Fibroblast of lung (primary cell): ENCODE measurements at regions not wholly inside any gene's neighbourhood (a gene's known extent, or its start where the extent isn't known, plus 50 kb on each side); places are given as distances from the start of the nearest gene placed in this dataset.

Experiments
- DNase-seq, 2 donors: peaks; one replicate each; pipeline versions ENCODE4 v3.0.0 to v3.0.0-alpha.2; 2010; ENCODE audit warnings: low read depth in 2 of 2
- H2AFZ ChIP-seq: 2 replicates; pipeline ENCODE4 v1.5.1; 2012; ENCODE audit warnings: low read length, control low read depth, inconsistent platforms
- H3K27ac ChIP-seq: 2 replicates; pipeline ENCODE4 v1.5.1; 2011; ENCODE audit warnings: low read length, control low read depth; ENCODE audit not compliant: insufficient read depth
- H3K27me3 ChIP-seq: 2 replicates; pipeline ENCODE4 v1.5.1; 2011; ENCODE audit warnings: mild to moderate bottlenecking, low read length; ENCODE audit not compliant: control insufficient read depth, insufficient read depth
- H3K36me3 ChIP-seq: 2 replicates; pipeline ENCODE4 v1.5.1; 2011; ENCODE audit warnings: low read length; ENCODE audit not compliant: control insufficient read depth, insufficient read depth
- H3K4me1 ChIP-seq: 2 replicates; pipeline ENCODE4 v1.5.1; 2011; ENCODE audit warnings: low read length; ENCODE audit not compliant: control insufficient read depth, insufficient read depth; ENCODE audit errors: extremely low read depth
- H3K4me2 ChIP-seq: 2 replicates; pipeline ENCODE4 v1.5.1; 2011; ENCODE audit warnings: low read length, control low read depth; ENCODE audit not compliant: insufficient read depth; ENCODE audit errors: extremely low read depth
- H3K4me3 ChIP-seq, 4 experiments: fragments of 200-600 bp in 1 of 4; sonication (generic) in 1 of 4; replicated peaks in 1 of 4; 2 replicates each; pipeline ENCODE4 v1.5.1; 2011 to 2016; ENCODE audit warnings: low read length in 4 of 4, low read depth in 3 of 4, mild to moderate bottlenecking in 3 of 4, control low read depth in 2 of 4, inconsistent platforms in 1 of 4, mixed read lengths in 1 of 4; ENCODE audit not compliant: insufficient read depth in 1 of 4; ENCODE audit errors: control extremely low read depth in 1 of 4
- H3K79me2 ChIP-seq: 2 replicates; pipeline ENCODE4 v1.5.1; 2012; ENCODE audit warnings: mild to moderate bottlenecking, low read length, inconsistent platforms; ENCODE audit not compliant: control insufficient read depth, insufficient read depth
- H3K9ac ChIP-seq: 2 replicates; pipeline ENCODE4 v1.5.1; 2011; ENCODE audit warnings: mild to moderate bottlenecking, low read length, control low read depth; ENCODE audit not compliant: insufficient read depth
- H3K9me3 ChIP-seq: 2 replicates; pipeline ENCODE4 v1.5.1; 2012; ENCODE audit warnings: low read depth, low read length; ENCODE audit not compliant: control insufficient read depth, insufficient read depth
- H4K20me1 ChIP-seq: 2 replicates; pipeline ENCODE4 v1.5.1; 2011; ENCODE audit warnings: low read length; ENCODE audit not compliant: control insufficient read depth, insufficient read depth; ENCODE audit errors: extremely low read depth
- EZH2 ChIP-seq: IDR thresholded peaks from 2 replicates; pipeline ENCODE4 v1.5.1; 2012; ENCODE audit warnings: low read length, control low read depth, mild to moderate bottlenecking; ENCODE audit errors: missing control alignments
- TF ChIP-seq, protein P1 (sequence below), 2 donors: IDR thresholded peaks in 1 of 2; conservative IDR thresholded peaks in 1 of 2; 1 replicate in 1 of 2; 2 replicates in 1 of 2; pipeline ENCODE4 v1.5.1; 2011 to 2012; ENCODE audit warnings: low read length in 2 of 2, control low read depth in 1 of 2, inconsistent platforms in 1 of 2, low read depth in 1 of 2, mild to moderate bottlenecking in 1 of 2

DNA sequence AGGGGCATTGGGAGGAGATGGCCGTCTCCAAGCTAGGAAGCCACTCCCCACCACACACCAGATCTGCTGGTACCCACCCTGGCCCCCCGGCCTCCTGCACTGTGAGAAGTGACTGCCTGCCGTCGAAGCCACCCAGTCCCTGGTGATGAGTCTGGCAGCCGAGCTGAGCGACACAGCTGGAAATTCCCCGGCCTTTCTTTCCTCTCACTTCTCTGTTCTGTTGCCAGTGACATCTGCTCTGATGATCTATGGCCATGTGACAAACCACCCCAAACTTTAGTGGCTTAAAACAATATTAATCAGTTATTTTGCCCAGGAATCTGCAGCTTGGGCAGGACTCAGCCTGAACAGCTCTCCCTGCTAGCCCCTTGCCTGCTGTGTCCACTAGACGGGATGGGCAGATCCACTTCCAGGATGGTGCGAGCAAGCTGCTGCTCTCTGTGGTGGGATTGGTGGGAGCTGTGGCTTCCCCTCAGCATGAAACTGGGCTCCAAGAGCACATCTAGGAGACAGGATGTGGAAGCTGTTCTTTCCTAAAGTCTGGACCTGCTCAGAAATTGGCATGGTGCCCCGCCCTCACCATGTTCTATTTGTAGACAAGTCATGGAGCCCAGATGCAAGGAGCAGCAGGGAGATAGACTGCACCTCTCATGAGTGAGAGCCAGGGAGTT is 211.2 kb downstream of the GADD45G start:
- Histone ChIP-seq H2AFZ (no peak overlapping the region), H4K20me1 (no peaks in the 10 kb centered on the region), H3K27ac (no peak overlapping the region), H3K4me1 (no peaks in the 10 kb centered on the region), H3K9ac (no peak overlapping the region), H3K27me3 (no peaks in the 10 kb centered on the region), H3K4me3 (no peak overlapping the region), H3K36me3 (no peaks in the 10 kb centered on the region), H3K4me2 (no peak overlapping the region), H3K79me2 (no peaks in the 10 kb centered on the region), H3K9me3 (no peaks in the 10 kb centered on the region)
- DNase-seq = no peak
- TF ChIP-seq, protein P1, sequence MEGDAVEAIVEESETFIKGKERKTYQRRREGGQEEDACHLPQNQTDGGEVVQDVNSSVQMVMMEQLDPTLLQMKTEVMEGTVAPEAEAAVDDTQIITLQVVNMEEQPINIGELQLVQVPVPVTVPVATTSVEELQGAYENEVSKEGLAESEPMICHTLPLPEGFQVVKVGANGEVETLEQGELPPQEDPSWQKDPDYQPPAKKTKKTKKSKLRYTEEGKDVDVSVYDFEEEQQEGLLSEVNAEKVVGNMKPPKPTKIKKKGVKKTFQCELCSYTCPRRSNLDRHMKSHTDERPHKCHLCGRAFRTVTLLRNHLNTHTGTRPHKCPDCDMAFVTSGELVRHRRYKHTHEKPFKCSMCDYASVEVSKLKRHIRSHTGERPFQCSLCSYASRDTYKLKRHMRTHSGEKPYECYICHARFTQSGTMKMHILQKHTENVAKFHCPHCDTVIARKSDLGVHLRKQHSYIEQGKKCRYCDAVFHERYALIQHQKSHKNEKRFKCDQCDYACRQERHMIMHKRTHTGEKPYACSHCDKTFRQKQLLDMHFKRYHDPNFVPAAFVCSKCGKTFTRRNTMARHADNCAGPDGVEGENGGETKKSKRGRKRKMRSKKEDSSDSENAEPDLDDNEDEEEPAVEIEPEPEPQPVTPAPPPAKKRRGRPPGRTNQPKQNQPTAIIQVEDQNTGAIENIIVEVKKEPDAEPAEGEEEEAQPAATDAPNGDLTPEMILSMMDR (conservative IDR thresholded peaks at IDR 0.05 in 1 of 2, IDR thresholded peaks at IDR 0.05 in 1 of 2; ENCODE audit: low read depth in 1 of 2, low read length in 2 of 2) = no peak
- no peak for TF ChIP-seq EZH2

DNA sequence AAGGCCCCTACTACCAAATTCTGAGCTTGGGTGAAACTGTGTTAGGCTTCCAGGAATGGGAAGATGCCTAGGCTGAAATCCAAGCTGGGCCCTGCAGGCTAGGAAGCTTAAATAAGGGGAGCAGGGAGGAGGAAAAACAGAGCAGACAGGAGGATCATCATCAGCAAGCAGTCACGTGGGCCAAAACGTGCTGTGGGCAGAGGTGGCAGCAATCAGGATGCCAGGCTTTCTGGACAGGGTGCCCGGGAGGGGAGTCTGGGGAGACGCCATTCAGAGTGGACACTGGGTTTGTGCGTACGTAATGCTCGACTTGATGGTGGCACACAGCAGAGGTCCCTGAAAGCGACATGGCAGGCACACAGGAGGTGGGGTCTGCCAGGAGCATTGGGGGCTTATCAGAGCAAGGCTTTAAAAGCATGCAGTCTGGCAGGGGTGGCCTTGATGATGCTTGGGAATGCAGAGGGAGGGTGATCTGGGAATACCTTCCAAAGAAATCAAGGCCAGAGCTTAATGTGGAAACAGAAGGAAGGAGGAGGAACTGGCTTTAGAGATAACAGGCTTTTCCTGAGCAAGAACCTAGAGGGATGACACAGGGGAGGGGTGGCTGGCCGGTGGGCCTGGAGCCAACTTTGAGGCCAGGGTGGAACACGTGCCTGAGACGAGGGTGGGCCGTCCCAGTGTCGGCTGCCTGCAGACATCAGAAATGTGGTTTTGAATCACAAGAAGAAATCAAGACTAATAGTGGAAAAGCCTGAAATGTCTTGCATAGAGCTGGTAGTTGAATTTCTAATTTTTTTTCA is 212.5 kb downstream of the GADD45G start:
- Histone ChIP-seq H3K4me1 (no peaks in the 10 kb centered on the region), H2AFZ (no peak overlapping the region), H3K9me3 (no peaks in the 10 kb centered on the region), H3K27ac (no peak overlapping the region), H3K36me3 (no peaks in the 10 kb centered on the region), H3K4me2 (no peak overlapping the region), H3K27me3 (no peaks in the 10 kb centered on the region), H3K9ac (no peak overlapping the region), H3K4me3 (no peak overlapping the region), H4K20me1 (no peaks in the 10 kb centered on the region), H3K79me2 (no peaks in the 10 kb centered on the region)
- DNase-seq = no peak
- TF ChIP-seq, protein P1 (conservative IDR thresholded peaks at IDR 0.05 in 1 of 2, IDR thresholded peaks at IDR 0.05 in 1 of 2; ENCODE audit: low read depth in 1 of 2, low read length in 2 of 2) = no peak
- no peak for TF ChIP-seq EZH2

DNA sequence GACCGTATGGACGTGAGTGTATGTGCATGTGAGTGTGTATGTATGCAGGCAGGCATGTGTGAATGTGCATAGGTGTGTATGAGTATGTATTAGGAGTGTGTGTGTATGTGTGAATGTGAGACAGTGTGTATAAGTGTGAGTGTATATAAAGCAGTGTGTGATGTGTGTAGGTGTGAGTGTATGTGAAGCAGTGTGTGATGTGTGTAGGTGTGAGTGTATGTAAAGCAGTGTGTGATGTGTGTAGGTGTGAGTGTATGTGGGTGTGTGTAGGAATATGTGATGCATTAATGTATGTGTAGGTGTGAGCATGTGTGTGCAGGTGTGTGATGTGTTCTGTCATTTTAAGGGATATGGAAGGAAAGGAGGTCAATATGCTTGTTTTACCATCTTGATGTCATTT is 215.5 kb downstream of the GADD45G start:
- Histone ChIP-seq H4K20me1 (no peaks in the 10 kb centered on the region), H3K27me3 (no peaks in the 10 kb centered on the region), H2AFZ (no peak overlapping the region), H3K9ac (no peak overlapping the region), H3K4me1 (no peaks in the 10 kb centered on the region), H3K4me3 (no peak overlapping the region), H3K79me2 (no peaks in the 10 kb centered on the region), H3K9me3 (no peaks in the 10 kb centered on the region), H3K36me3 (no peaks in the 10 kb centered on the region), H3K27ac (no peak overlapping the region), H3K4me2 (no peak overlapping the region)
- no peak for DNase-seq
- no peak for TF ChIP-seq EZH2
- TF ChIP-seq, protein P1 (conservative IDR thresholded peaks at IDR 0.05 in 1 of 2, IDR thresholded peaks at IDR 0.05 in 1 of 2; ENCODE audit: low read depth in 1 of 2, low read length in 2 of 2) = no peak
